Neural progenitor cell (in vitro differentiated cells): ENCODE measurements at regions not wholly inside any gene's neighbourhood (a gene's known extent, or its start where the extent isn't known, plus 50 kb on each side); places are given as distances from the start of the nearest gene placed in this dataset.
"Not testable (repeated sequence)": the region's sequence is repeated elsewhere in the genome, so short reads cannot be mapped to it uniquely, and the experiment has no call there.

Source experiments
- DNase-seq: peaks from one replicate; pipeline ENCODE4 v3.0.0-alpha.2; 2016; ENCODE audit warnings: low spot score
- H2AFZ ChIP-seq: fragments of 200-600 bp; sonication (generic); replicated peaks from 2 replicates; pipeline ENCODE4 v1.6.1; 2016; ENCODE audit warnings: antibody characterized with exemption
- H3F3A ChIP-seq: fragments of 200-600 bp; sonication (generic); 2 replicates; pipeline ENCODE4 v1.6.1; 2016; ENCODE audit warnings: antibody characterized with exemption, low read depth
- H3K27ac ChIP-seq: fragments of 200-600 bp; sonication (generic); 2 replicates; pipeline ENCODE4 v1.5.1; 2016; ENCODE audit warnings: mild to moderate bottlenecking
- H3K27me3 ChIP-seq: fragments of 200-600 bp; sonication (generic); 2 replicates; pipeline ENCODE4 v1.6.1; 2016; ENCODE audit warnings: mild to moderate bottlenecking, moderate library complexity
- H3K36me3 ChIP-seq: fragments of 200-600 bp; sonication (generic); 2 replicates; pipeline ENCODE4 v1.5.1; 2016
- H3K4me1 ChIP-seq: fragments of 200-600 bp; sonication (generic); 2 replicates; pipeline ENCODE4 v1.6.1; 2016; ENCODE audit warnings: mixed run types
- H3K4me2 ChIP-seq: fragments of 200-600 bp; sonication (generic); 2 replicates; pipeline ENCODE4 v1.6.1; 2016
- H3K4me3 ChIP-seq: fragments of 200-600 bp; sonication (generic); 2 replicates; pipeline ENCODE4 v1.5.1; 2016
- H3K79me2 ChIP-seq: fragments of 200-600 bp; sonication (generic); 2 replicates; pipeline ENCODE4 v1.6.1; 2016; ENCODE audit warnings: low read depth
- H3K9ac ChIP-seq: fragments of 200-600 bp; sonication (generic); 2 replicates; pipeline ENCODE4 v1.6.1; 2016
- H3K9me3 ChIP-seq: fragments of 200-600 bp; sonication (generic); 2 replicates; pipeline ENCODE4 v1.5.1; 2016; ENCODE audit warnings: low read depth
- H4K20me1 ChIP-seq: fragments of 200-600 bp; sonication (generic); 2 replicates; pipeline ENCODE4 v1.6.1; 2016; ENCODE audit warnings: low read depth
- H3K27ac Mint-ChIP-seq: 3 replicates; pipeline ENCODE4 v1.8.0; 2021; ENCODE audit warnings: mixed read lengths
- H3K27me3 Mint-ChIP-seq: 2 replicates; pipeline ENCODE4 v1.8.0; 2022; ENCODE audit warnings: low read depth, mild to moderate bottlenecking, inconsistent platforms, moderate library complexity, mixed read lengths; ENCODE audit not compliant: insufficient read depth
- H3K36me3 Mint-ChIP-seq: 3 replicates; pipeline ENCODE4 v1.8.0; 2021; ENCODE audit warnings: mixed read lengths
- H3K4me1 Mint-ChIP-seq: 3 replicates; pipeline ENCODE4 v1.8.0; 2021; ENCODE audit warnings: mixed read lengths
- H3K4me3 Mint-ChIP-seq: 3 replicates; pipeline ENCODE4 v1.8.0; 2021; ENCODE audit warnings: mild to moderate bottlenecking, moderate library complexity, mixed read lengths
- H3K9me3 Mint-ChIP-seq: 3 replicates; pipeline ENCODE4 v1.8.0; 2020; ENCODE audit warnings: mixed read lengths
- EZH2 ChIP-seq: fragments of 200-600 bp; sonication (generic); IDR thresholded peaks from 2 replicates; pipeline ENCODE4 v1.6.1; 2017; ENCODE audit warnings: antibody characterized with exemption, mild to moderate bottlenecking, moderate library complexity
- EZH2phosphoT487 ChIP-seq: fragments of 200-600 bp; sonication (generic); IDR thresholded peaks from 2 replicates; pipeline ENCODE4 v1.6.1; 2017; ENCODE audit warnings: antibody characterized with exemption
- TF ChIP-seq, protein P1 (sequence below): fragments of 200-600 bp; sonication (generic); IDR thresholded peaks from 2 replicates; pipeline ENCODE4 v1.5.1; 2017; ENCODE audit warnings: antibody characterized with exemption, mild to moderate bottlenecking

DNA sequence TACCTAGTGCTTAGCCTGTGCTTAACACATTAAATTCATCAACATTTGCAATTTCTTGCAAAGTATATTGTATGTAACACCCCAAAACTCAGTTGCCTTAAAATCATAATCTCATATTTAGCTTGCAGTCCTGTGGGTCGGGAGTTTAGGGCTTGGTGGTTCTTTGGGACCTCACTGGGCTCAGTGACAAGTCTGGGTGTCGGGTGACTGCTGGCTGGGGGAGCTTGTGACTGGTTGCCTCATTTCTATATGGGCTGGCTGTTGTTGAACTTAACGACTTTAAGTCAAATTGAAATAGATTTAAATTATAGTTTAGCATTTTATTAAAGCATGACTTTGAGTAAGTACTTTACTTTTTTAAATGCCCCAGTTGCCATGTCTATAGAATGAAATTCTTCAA lies 401.4 kb upstream of the NR3C2 start:
- Mint-ChIP-seq H3K27ac (no peak overlapping the region), H3K9me3 (no peaks in the 10 kb centered on the region), H3K36me3 (no peaks in the 10 kb centered on the region), H3K27me3 (no peaks in the 10 kb centered on the region), H3K4me3 (no peak overlapping the region), H3K4me1 (no peaks in the 10 kb centered on the region)
- no peak for DNase-seq
- Histone ChIP-seq H4K20me1 (no peaks in the 10 kb centered on the region), H3K27me3 (no peaks in the 10 kb centered on the region), H3K4me1 (peaks cover 5% of the 10 kb centered on the region), H3K4me2 (no peak overlapping the region), H3K9ac (no peak overlapping the region), H2AFZ (no peak overlapping the region), H3K36me3 (no peaks in the 10 kb centered on the region), H3K79me2 (no peaks in the 10 kb centered on the region), H3K4me3 (no peak overlapping the region), H3K27ac (no peak overlapping the region), H3F3A (no peaks in the 10 kb centered on the region), H3K9me3 (no peaks in the 10 kb centered on the region)
- TF ChIP-seq, protein P1, sequence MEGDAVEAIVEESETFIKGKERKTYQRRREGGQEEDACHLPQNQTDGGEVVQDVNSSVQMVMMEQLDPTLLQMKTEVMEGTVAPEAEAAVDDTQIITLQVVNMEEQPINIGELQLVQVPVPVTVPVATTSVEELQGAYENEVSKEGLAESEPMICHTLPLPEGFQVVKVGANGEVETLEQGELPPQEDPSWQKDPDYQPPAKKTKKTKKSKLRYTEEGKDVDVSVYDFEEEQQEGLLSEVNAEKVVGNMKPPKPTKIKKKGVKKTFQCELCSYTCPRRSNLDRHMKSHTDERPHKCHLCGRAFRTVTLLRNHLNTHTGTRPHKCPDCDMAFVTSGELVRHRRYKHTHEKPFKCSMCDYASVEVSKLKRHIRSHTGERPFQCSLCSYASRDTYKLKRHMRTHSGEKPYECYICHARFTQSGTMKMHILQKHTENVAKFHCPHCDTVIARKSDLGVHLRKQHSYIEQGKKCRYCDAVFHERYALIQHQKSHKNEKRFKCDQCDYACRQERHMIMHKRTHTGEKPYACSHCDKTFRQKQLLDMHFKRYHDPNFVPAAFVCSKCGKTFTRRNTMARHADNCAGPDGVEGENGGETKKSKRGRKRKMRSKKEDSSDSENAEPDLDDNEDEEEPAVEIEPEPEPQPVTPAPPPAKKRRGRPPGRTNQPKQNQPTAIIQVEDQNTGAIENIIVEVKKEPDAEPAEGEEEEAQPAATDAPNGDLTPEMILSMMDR, result no peak
- TF ChIP-seq EZH2phosphoT487 (no peak), EZH2 (no peak)

DNA sequence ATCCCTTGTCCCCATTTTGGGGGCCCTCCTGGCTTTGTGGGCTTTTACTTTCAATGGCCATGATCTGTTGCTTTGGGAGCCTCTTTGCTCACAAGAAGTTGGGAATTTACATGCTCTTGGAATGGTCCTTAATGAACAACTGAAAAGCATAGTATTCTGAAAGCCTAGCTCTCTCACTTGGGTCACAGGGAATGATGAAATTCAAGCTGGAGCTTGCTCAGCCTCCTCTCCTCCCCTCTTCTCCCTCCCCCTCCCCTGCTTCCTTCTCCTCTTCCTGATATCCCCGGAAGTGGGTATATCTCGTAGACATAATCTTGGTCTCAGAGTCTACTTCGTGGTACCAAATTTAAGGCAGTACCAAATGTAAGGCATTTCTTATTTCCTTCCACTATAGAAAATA lies 400.6 kb upstream of the NR3C2 start:
- Histone ChIP-seq H2AFZ (peak overlapping the region; percentile 77), H4K20me1 (no peaks in the 10 kb centered on the region), H3K4me1 (peaks cover 7% of the 10 kb centered on the region), H3K27me3 (no peaks in the 10 kb centered on the region), H3K27ac (no peak overlapping the region), H3F3A (no peaks in the 10 kb centered on the region), H3K9me3 (no peaks in the 10 kb centered on the region), H3K4me3 (no peak overlapping the region), H3K79me2 (no peaks in the 10 kb centered on the region), H3K9ac (no peak overlapping the region), H3K4me2 (no peak overlapping the region), H3K36me3 (no peaks in the 10 kb centered on the region)
- no peaks in the 10 kb centered on the region for H3K36me3 Mint-ChIP-seq
- no peak overlapping the region for H3K27ac Mint-ChIP-seq
- no peaks in the 10 kb centered on the region for H3K9me3 Mint-ChIP-seq
- H3K27me3 Mint-ChIP-seq, result no peaks in the 10 kb centered on the region
- TF ChIP-seq EZH2, result no peak
- TF ChIP-seq EZH2phosphoT487, result no peak
- TF ChIP-seq, protein P1, result no peak
- H3K4me1 Mint-ChIP-seq, result no peaks in the 10 kb centered on the region
- H3K4me3 Mint-ChIP-seq, result no peak overlapping the region
- no peak for DNase-seq

DNA sequence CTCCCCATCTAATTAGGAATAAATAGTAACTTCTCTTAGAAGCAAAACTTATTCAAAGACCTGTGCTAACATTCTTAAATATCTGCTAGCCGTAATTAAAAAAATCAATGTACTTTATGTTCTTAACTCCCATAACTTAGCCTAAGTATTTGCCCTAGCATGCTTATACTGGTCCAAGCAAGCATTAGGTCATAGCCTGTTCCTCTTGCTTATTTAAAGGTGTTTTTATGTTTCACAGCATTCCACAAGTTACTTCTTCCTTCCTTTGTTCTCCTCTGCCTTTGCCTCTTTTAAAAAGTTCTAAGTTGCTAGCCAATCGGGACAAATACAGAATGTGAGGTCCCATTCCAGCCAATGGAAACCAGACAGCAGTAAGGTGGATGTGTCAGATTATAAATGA lies 395.4 kb upstream of the NR3C2 start:
- H2AFZ ChIP-seq, H3F3A ChIP-seq, H3K4me3 Mint-ChIP-seq, H3K9ac ChIP-seq, H3K27me3 ChIP-seq, H3K27ac ChIP-seq, H3K9me3 ChIP-seq, H3K36me3 Mint-ChIP-seq, H3K4me3 ChIP-seq, DNase-seq, H3K36me3 ChIP-seq, H3K4me1 Mint-ChIP-seq, H3K79me2 ChIP-seq, H3K27ac Mint-ChIP-seq, H4K20me1 ChIP-seq, H3K27me3 Mint-ChIP-seq, H3K9me3 Mint-ChIP-seq: not testable (repeated sequence)
- Histone ChIP-seq H3K4me2 (peak overlapping the region; percentile 37), H3K4me1 (peaks cover 28% of the 10 kb centered on the region)

DNA sequence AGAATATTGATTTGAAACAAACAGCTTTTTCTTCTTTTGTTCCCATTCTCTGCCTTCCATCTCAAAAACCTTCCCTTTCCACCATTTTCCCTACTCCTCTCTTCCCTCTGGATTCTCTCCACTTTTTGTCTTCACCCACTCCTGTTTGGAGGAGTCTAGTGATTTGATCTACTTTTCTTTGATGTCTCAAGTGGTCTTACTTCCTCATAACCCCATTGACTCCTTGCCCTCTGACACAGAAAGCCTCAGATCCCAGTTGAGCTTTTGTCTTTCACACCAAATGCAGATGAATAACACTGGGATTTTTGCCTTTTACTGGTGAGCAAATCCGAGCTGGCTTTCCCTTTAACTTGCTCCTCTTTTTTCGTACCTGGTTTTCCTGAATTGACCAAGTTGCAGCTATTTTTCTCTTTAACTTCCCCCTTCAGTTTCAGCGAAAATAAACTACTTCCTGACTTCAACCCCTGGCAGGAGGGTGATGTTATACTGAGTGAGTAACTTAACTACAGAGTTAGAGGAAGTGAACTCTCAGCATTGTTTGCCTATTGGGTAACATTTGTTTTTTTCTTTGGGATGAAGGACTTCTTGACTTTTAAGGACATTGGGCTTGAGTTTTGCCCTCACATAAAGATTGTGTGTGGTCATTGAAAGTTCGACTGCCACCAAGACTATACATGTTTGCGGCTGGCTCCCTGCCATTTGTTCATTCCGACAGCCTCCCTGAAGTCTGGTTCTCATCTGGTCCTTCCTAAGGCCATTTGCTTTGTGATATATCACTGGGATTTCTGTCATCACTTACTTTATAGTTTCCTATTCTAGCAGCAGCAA lies 392.8 kb upstream of the NR3C2 start:
- Mint-ChIP-seq H3K9me3 (no peaks in the 10 kb centered on the region), H3K4me1 (peaks cover 8% of the 10 kb centered on the region), H3K36me3 (no peaks in the 10 kb centered on the region), H3K27ac (no peak overlapping the region), H3K4me3 (no peak overlapping the region), H3K27me3 (no peaks in the 10 kb centered on the region)
- Histone ChIP-seq H2AFZ (peak overlapping the region; percentile 90), H3F3A (no peaks in the 10 kb centered on the region), H3K4me2 (no peak overlapping the region), H4K20me1 (no peaks in the 10 kb centered on the region), H3K27me3 (no peaks in the 10 kb centered on the region), H3K9ac (no peak overlapping the region), H3K4me1 (peaks cover 28% of the 10 kb centered on the region), H3K4me3 (no peak overlapping the region), H3K9me3 (no peaks in the 10 kb centered on the region), H3K36me3 (no peaks in the 10 kb centered on the region), H3K27ac (no peak overlapping the region), H3K79me2 (no peaks in the 10 kb centered on the region)
- no peak for DNase-seq
- TF ChIP-seq EZH2 (no peak), EZH2phosphoT487 (no peak)
- TF ChIP-seq, protein P1, result no peak
